Fibroblast of skin of abdomen (primary cell): ENCODE measurements at regions not wholly inside any gene's neighbourhood (a gene's known extent, or its start where the extent isn't known, plus 50 kb on each side); places are given as distances from the start of the nearest gene placed in this dataset.

Source experiments
- DNase-seq: peaks from one replicate; pipeline ENCODE4 v3.0.0-alpha.2; 2013

- DNase-seq = no peak
These were observed 51.8 kb upstream of the SLC16A1 start for GRCh38 chr1:113007706-113008364.

- DNase-seq = no peak
These were observed 52.3 kb upstream of the SLC16A1 start for GRCh38 chr1:113008365-113008714.

- no peak for DNase-seq
These were observed 56.2 kb upstream of the SLC16A1 start for GRCh38 chr1:113012149-113012548.

- DNase-seq = no peak
These were observed 57.8 kb upstream of the SLC16A1 start for GRCh38 chr1:113013823-113014222.

GRCh38 chr1:113014508-113014907 is 58.5 kb upstream of the LRIG2 start:
- DNase-seq = no peak

- no peak for DNase-seq
These were observed 54.1 kb upstream of the LRIG2 start for GRCh38 chr1:113018911-113019310.

- peak; percentile 23 for DNase-seq
These were observed 51.4 kb upstream of the LRIG2 start for GRCh38 chr1:113021430-113022085.
